Smooth muscle cell (in vitro differentiated cells): ENCODE measurements at regions not wholly inside any gene's neighbourhood (a gene's known extent, or its start where the extent isn't known, plus 50 kb on each side); places are given as distances from the start of the nearest gene placed in this dataset.

Experiments used
- DNase-seq: peaks from one replicate; lab custom pipeline; 2025; ENCODE audit not compliant: unreplicated experiment; lab: John Stamatoyannopoulos, UW
- H2AFZ ChIP-seq: fragments of 200-600 bp; sonication (generic); 2 replicates; pipeline ENCODE4 v1.6.0; 2016; ENCODE audit warnings: antibody characterized with exemption, low read depth, mild to moderate bottlenecking
- H3F3A ChIP-seq: fragments of 200-600 bp; sonication (generic); 2 replicates; pipeline ENCODE4 v1.6.0; 2017; ENCODE audit warnings: antibody characterized with exemption, low read depth
- H3K27ac ChIP-seq: fragments of 200-600 bp; sonication (generic); 2 replicates; pipeline ENCODE4 v1.5.1; 2016; ENCODE audit warnings: low read depth, mild to moderate bottlenecking
- H3K27me3 ChIP-seq: fragments of 200-600 bp; sonication (generic); 2 replicates; pipeline ENCODE4 v1.6.1; 2016; ENCODE audit warnings: low read depth, mild to moderate bottlenecking
- H3K36me3 ChIP-seq: fragments of 200-600 bp; sonication (generic); 2 replicates; pipeline ENCODE4 v1.5.1; 2016; ENCODE audit warnings: low read depth
- H3K4me1 ChIP-seq: fragments of 200-600 bp; sonication (generic); 2 replicates; pipeline ENCODE4 v1.5.1; 2016; ENCODE audit warnings: low read depth
- H3K4me2 ChIP-seq: fragments of 200-600 bp; sonication (generic); 2 replicates; pipeline ENCODE4 v1.6.0; 2016; ENCODE audit warnings: mild to moderate bottlenecking
- H3K4me3 ChIP-seq: fragments of 200-600 bp; sonication (generic); 2 replicates; pipeline ENCODE4 v1.5.1; 2016; ENCODE audit warnings: mild to moderate bottlenecking
- H3K79me2 ChIP-seq: fragments of 200-600 bp; sonication (generic); 2 replicates; pipeline ENCODE4 v1.6.0; 2016; ENCODE audit warnings: low read depth, mild to moderate bottlenecking
- H3K9ac ChIP-seq: fragments of 200-600 bp; sonication (generic); 2 replicates; pipeline ENCODE4 v1.6.0; 2016; ENCODE audit warnings: low read depth
- H3K9me3 ChIP-seq: fragments of 200-600 bp; sonication (generic); replicated peaks from 2 replicates; pipeline ENCODE4 v1.5.1; 2016; ENCODE audit warnings: low read depth
- H4K20me1 ChIP-seq: fragments of 200-600 bp; sonication (generic); 2 replicates; pipeline ENCODE4 v1.6.0; 2016; ENCODE audit warnings: low read depth
- CTCF ChIP-seq: fragments of 200-600 bp; sonication (generic); IDR thresholded peaks from 2 replicates; pipeline ENCODE4 v1.5.1; 2017; ENCODE audit warnings: borderline replicate concordance, mild to moderate bottlenecking, antibody characterized with exemption; ENCODE audit not compliant: insufficient read depth, poor library complexity, severe bottlenecking
- WGBS: methylation state at CpG from one replicate; pipeline ENCODE4 v1.1.7; 2016; ENCODE audit warnings: low lambda C conversion rate; 5-methylcytosine and 5-hydroxymethylcytosine counted together

GRCh38 chr6:140091895-140092294 lies 717.4 kb upstream of the CITED2 start:
- H3K9me3 ChIP-seq: no peaks in the 10 kb centered on the region
- H3K27me3 ChIP-seq: no peaks in the 10 kb centered on the region
- no peak overlapping the region for H3K27ac ChIP-seq
- H3K4me2 ChIP-seq: no peak overlapping the region
- H3K36me3 ChIP-seq: no peaks in the 10 kb centered on the region
- TF ChIP-seq CTCF: no peak
- peaks cover 12% of the 10 kb centered on the region for H3K4me1 ChIP-seq
- no peak overlapping the region for H3K4me3 ChIP-seq
- H3F3A ChIP-seq: no peaks in the 10 kb centered on the region
- no peaks in the 10 kb centered on the region for H3K79me2 ChIP-seq
- WGBS: 97% methylated on average over 1 of the region's 1 CpG
- no peak overlapping the region for H2AFZ ChIP-seq
- no peak overlapping the region for H3K9ac ChIP-seq
- DNase-seq: no peak
- no peaks in the 10 kb centered on the region for H4K20me1 ChIP-seq

GRCh38 chr6:140090871-140091270 lies 716.4 kb upstream of the CITED2 start:
- no peaks in the 10 kb centered on the region for H3K36me3 ChIP-seq
- 95% methylated on average over 3 of the region's 3 CpGs for WGBS
- no peak for DNase-seq
- H3K9ac ChIP-seq: no peak overlapping the region
- no peak for TF ChIP-seq CTCF
- H3K79me2 ChIP-seq: no peaks in the 10 kb centered on the region
- H4K20me1 ChIP-seq: no peaks in the 10 kb centered on the region
- no peaks in the 10 kb centered on the region for H3K9me3 ChIP-seq
- H3K4me2 ChIP-seq: no peak overlapping the region
- H3K27me3 ChIP-seq: no peaks in the 10 kb centered on the region
- no peak overlapping the region for H3K4me3 ChIP-seq
- H3K27ac ChIP-seq: no peak overlapping the region
- peaks cover 10% of the 10 kb centered on the region for H3K4me1 ChIP-seq
- H3F3A ChIP-seq: no peaks in the 10 kb centered on the region
- H2AFZ ChIP-seq: no peak overlapping the region

GRCh38 chr6:140083375-140083774 lies 708.9 kb upstream of the CITED2 start:
- Histone ChIP-seq H3K9ac (peak overlapping the region; percentile 11), H3K36me3 (no peaks in the 10 kb centered on the region), H3K4me2 (no peak overlapping the region), H3F3A (peaks cover 5% of the 10 kb centered on the region), H4K20me1 (no peaks in the 10 kb centered on the region), H3K4me1 (peaks cover 7% of the 10 kb centered on the region), H3K9me3 (no peaks in the 10 kb centered on the region), H3K4me3 (no peak overlapping the region), H2AFZ (peak overlapping the region; percentile 8), H3K27me3 (no peaks in the 10 kb centered on the region), H3K27ac (peak overlapping the region; percentile 62), H3K79me2 (no peaks in the 10 kb centered on the region)
- DNase-seq: no peak
- no peak for TF ChIP-seq CTCF
- WGBS: 76% methylated on average over 3 of the region's 3 CpGs

GRCh38 chr6:140082867-140083297 lies 708.4 kb upstream of the CITED2 start:
- H3K9ac ChIP-seq: peak overlapping the region; percentile 11
- H3K27ac ChIP-seq: peak overlapping the region; percentile 62
- H3K27me3 ChIP-seq: no peaks in the 10 kb centered on the region
- H3K36me3 ChIP-seq: no peaks in the 10 kb centered on the region
- WGBS: 58% methylated on average over 1 of the region's 1 CpG
- H3K4me1 ChIP-seq: peaks cover 12% of the 10 kb centered on the region
- no peak for TF ChIP-seq CTCF
- no peaks in the 10 kb centered on the region for H3K9me3 ChIP-seq
- peak overlapping the region; percentile 8 for H2AFZ ChIP-seq
- H4K20me1 ChIP-seq: no peaks in the 10 kb centered on the region
- no peak overlapping the region for H3K4me2 ChIP-seq
- H3K4me3 ChIP-seq: no peak overlapping the region
- DNase-seq: no peak
- peaks cover 5% of the 10 kb centered on the region for H3F3A ChIP-seq
- H3K79me2 ChIP-seq: no peaks in the 10 kb centered on the region
